Keratinocyte (primary cell): ENCODE measurements at regions not wholly inside any gene's neighbourhood (a gene's known extent, or its start where the extent isn't known, plus 50 kb on each side); places are given as distances from the start of the nearest gene placed in this dataset.

Experiments used
- DNase-seq: peaks from one replicate; pipeline ENCODE4 v3.0.0-alpha.2; 2011; ENCODE audit warnings: low read depth, missing footprints, low spot score
- FAIRE-seq: peaks from 2 replicates; lab custom pipeline; 2011; peaks lifted over from hg19 to GRCh38; lab: Jason Lieb, UNC
- H2AFZ ChIP-seq: 2 replicates; pipeline ENCODE4 v1.6.0; 2012; ENCODE audit warnings: low read length, control low read depth, inconsistent platforms; ENCODE audit not compliant: control insufficient read depth
- H3K27ac ChIP-seq: 2 replicates; pipeline ENCODE4 v1.5.1; 2011; ENCODE audit warnings: low read length; ENCODE audit not compliant: control insufficient read depth, insufficient read depth
- H3K27me3 ChIP-seq: 3 replicates; pipeline ENCODE4 v1.6.0; 2011; ENCODE audit warnings: low read length; ENCODE audit not compliant: control insufficient read depth, insufficient read depth; ENCODE audit errors: extremely low read depth
- H3K36me3 ChIP-seq, 2 experiments: 2 replicates in 1 of 2; 3 replicates in 1 of 2; pipeline ENCODE4 v1.5.1; 2011; ENCODE audit warnings: low read length in 2 of 2, mild to moderate bottlenecking in 1 of 2; ENCODE audit not compliant: control insufficient read depth in 2 of 2, insufficient read depth in 2 of 2; ENCODE audit errors: extremely low read depth in 1 of 2
- H3K4me1 ChIP-seq: 3 replicates; pipeline ENCODE4 v1.5.1; 2011; ENCODE audit warnings: low read length; ENCODE audit not compliant: control insufficient read depth, insufficient read depth; ENCODE audit errors: extremely low read depth
- H3K4me2 ChIP-seq: 3 replicates; pipeline ENCODE4 v1.6.0; 2011; ENCODE audit warnings: low read depth, low read length; ENCODE audit not compliant: control insufficient read depth, insufficient read depth; ENCODE audit errors: extremely low read depth
- H3K4me3 ChIP-seq, 3 experiments: fragments of 200-600 bp in 1 of 3; sonication (generic) in 1 of 3; 2 replicates in 2 of 3; 3 replicates in 1 of 3; pipeline ENCODE4 v1.5.1; 2011 to 2016; ENCODE audit warnings: low read length in 3 of 3, mild to moderate bottlenecking in 3 of 3, control low read depth in 2 of 3, inconsistent platforms in 1 of 3, low read depth in 1 of 3, mixed read lengths in 1 of 3, mixed run types in 1 of 3, moderate library complexity in 1 of 3; ENCODE audit not compliant: control insufficient read depth in 2 of 3, insufficient read depth in 2 of 3; ENCODE audit errors: extremely low read depth in 1 of 3
- H3K79me2 ChIP-seq: 2 replicates; pipeline ENCODE4 v1.6.0; 2012; ENCODE audit warnings: low read length; ENCODE audit not compliant: control insufficient read depth, insufficient read depth
- H3K9ac ChIP-seq: 3 replicates; pipeline ENCODE4 v1.6.0; 2011; ENCODE audit warnings: low read length; ENCODE audit not compliant: control insufficient read depth, insufficient read depth; ENCODE audit errors: extremely low read depth
- H3K9me1 ChIP-seq: 3 replicates; pipeline ENCODE4 v1.6.0; 2011; ENCODE audit warnings: low read length; ENCODE audit not compliant: control insufficient read depth, insufficient read depth; ENCODE audit errors: extremely low read depth
- H3K9me3 ChIP-seq: 2 replicates; pipeline ENCODE4 v1.5.1; 2012; ENCODE audit warnings: low read depth, low read length; ENCODE audit not compliant: control insufficient read depth
- H4K20me1 ChIP-seq: 3 replicates; pipeline ENCODE4 v1.6.0; 2011; ENCODE audit warnings: low read length; ENCODE audit not compliant: control insufficient read depth, insufficient read depth; ENCODE audit errors: extremely low read depth
- CTCF ChIP-seq, 3 experiments: IDR thresholded peaks in 1 of 3; conservative IDR thresholded peaks in 1 of 3; optimal IDR thresholded peaks in 1 of 3; 2 replicates in 2 of 3; 3 replicates in 1 of 3; pipeline versions ENCODE3 to v1.5.1; 2011; ENCODE audit warnings: low read length in 3 of 3, mild to moderate bottlenecking in 3 of 3, moderate library complexity in 2 of 3, control low read depth in 1 of 3, inconsistent platforms in 1 of 3; ENCODE audit not compliant: insufficient read depth in 2 of 3; ENCODE audit errors: extremely low read depth in 1 of 3
- EZH2 ChIP-seq: IDR thresholded peaks from one replicate; pipeline ENCODE4 v1.6.1; 2012; ENCODE audit warnings: inconsistent platforms, mild to moderate bottlenecking, low read length, moderate library complexity
- dilution Hi-C: fragments of 300-500 bp; cut with MboI; formaldehyde crosslinking; loops from one replicate; pipeline ENCODE4 v1.7.0; 2020; ENCODE audit warnings: low sequenced_read_pairs; ENCODE audit not compliant: extremely low pct_ligation_motif_present

GRCh38 chr5:115348175-115348574 is 51.7 kb upstream of the CCDC112 start:
- dilution Hi-C loops = no loop called here
- FAIRE-seq = no peak
- Histone ChIP-seq H3K9me3 (no peaks in the 10 kb centered on the region), H4K20me1 (no peaks in the 10 kb centered on the region), H3K27ac (no peak overlapping the region), H3K27me3 (no peaks in the 10 kb centered on the region), H3K4me2 (no peak overlapping the region), H3K4me1 (peaks cover 15% of the 10 kb centered on the region), H2AFZ (no peak overlapping the region), H3K9me1 (no peaks in the 10 kb centered on the region), H3K79me2 (no peaks in the 10 kb centered on the region), H3K9ac (no peak overlapping the region), H3K4me3 (no peak overlapping the region), H3K36me3 (no peaks in the 10 kb centered on the region)
- no peak for DNase-seq
- no peak for TF ChIP-seq CTCF (optimal IDR thresholded peaks at IDR 0.05 in 1 of 3, IDR thresholded peaks at IDR 0.05 in 1 of 3, conservative IDR thresholded peaks at IDR 0.05 in 1 of 3; ENCODE audit: extremely low read depth in 1 of 3, insufficient read depth in 2 of 3, low read length in 3 of 3)
- TF ChIP-seq EZH2 = no peak
